Retinal pigment epithelial cell (primary cell): ENCODE measurements at regions not wholly inside any gene's neighbourhood (a gene's known extent, or its start where the extent isn't known, plus 50 kb on each side); places are given as distances from the start of the nearest gene placed in this dataset.

Experiments used
- DNase-seq: peaks from one replicate; pipeline ENCODE4 v3.0.0-alpha.2; 2010; ENCODE audit warnings: low read depth
- H3K4me3 ChIP-seq: 2 replicates; pipeline ENCODE4 v1.5.1; 2011; ENCODE audit warnings: mild to moderate bottlenecking, low read length, control low read depth, moderate library complexity
- TF ChIP-seq, protein P1 (sequence below): conservative IDR thresholded peaks from 2 replicates; pipeline ENCODE4 v1.5.1; 2011; ENCODE audit warnings: low read depth, low read length, control low read depth, inconsistent platforms

DNA sequence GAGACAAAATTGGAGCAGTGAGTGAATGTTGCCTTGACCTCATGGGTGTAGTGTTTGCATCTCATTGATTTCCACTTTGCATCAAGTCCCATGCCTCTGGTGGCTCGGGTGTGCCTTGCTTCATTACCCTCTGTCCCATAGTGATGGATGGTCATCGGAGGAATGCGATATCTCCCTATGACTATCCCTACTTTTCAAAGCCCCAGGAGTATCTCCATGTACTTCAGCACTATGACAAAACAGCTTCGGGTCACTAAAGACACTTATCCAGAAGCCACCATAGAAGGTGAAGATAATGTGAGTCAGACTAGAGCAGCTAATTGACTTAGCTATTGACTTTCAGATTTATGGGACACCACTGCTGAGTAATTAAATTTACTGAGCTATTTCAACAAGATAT, 355.1 kb upstream of the CCDC196 start:
- H3K4me3 ChIP-seq, result no peak overlapping the region
- TF ChIP-seq, protein P1, sequence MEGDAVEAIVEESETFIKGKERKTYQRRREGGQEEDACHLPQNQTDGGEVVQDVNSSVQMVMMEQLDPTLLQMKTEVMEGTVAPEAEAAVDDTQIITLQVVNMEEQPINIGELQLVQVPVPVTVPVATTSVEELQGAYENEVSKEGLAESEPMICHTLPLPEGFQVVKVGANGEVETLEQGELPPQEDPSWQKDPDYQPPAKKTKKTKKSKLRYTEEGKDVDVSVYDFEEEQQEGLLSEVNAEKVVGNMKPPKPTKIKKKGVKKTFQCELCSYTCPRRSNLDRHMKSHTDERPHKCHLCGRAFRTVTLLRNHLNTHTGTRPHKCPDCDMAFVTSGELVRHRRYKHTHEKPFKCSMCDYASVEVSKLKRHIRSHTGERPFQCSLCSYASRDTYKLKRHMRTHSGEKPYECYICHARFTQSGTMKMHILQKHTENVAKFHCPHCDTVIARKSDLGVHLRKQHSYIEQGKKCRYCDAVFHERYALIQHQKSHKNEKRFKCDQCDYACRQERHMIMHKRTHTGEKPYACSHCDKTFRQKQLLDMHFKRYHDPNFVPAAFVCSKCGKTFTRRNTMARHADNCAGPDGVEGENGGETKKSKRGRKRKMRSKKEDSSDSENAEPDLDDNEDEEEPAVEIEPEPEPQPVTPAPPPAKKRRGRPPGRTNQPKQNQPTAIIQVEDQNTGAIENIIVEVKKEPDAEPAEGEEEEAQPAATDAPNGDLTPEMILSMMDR, result no peak
- no peak for DNase-seq

- TF ChIP-seq, protein P1, result no peak
- H3K4me3 ChIP-seq, result no peak overlapping the region
- DNase-seq, result no peak
Observed at GRCh38 chr14:66133666-66134065, 352.5 kb upstream of the CCDC196 start.

GRCh38 chr14:66135831-66136230, 350.3 kb upstream of the CCDC196 start:
- TF ChIP-seq, protein P1, result no peak
- no peak overlapping the region for H3K4me3 ChIP-seq

GRCh38 chr14:66137081-66137480, 349.1 kb upstream of the CCDC196 start:
- no peak overlapping the region for H3K4me3 ChIP-seq
- TF ChIP-seq, protein P1, result no peak
- DNase-seq, result no peak

More at GRCh38 chr14:66135831-66136230, 350.3 kb upstream of the CCDC196 start:
- no peak for DNase-seq

DNA sequence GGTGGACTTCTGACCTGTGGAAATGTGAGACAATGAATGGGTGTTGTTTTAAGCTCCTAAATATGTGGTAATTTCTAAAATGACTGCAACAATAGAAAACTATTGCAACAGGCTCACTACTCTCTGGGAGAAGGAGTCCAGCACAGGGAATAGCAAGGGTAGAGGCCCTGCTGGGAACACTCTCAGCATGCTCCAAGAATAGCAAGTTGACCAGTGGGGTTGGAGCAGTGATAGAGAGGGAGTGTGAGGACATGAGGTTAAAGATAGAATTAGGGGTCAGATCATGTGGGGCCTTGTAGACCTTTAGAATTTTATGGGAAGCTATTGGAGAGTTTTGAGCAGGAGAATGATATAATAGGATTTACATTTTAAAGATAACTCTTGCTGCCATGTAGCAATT, 346.7 kb upstream of the CCDC196 start:
- TF ChIP-seq, protein P1, result no peak
- DNase-seq, result no peak
- no peak overlapping the region for H3K4me3 ChIP-seq

DNA sequence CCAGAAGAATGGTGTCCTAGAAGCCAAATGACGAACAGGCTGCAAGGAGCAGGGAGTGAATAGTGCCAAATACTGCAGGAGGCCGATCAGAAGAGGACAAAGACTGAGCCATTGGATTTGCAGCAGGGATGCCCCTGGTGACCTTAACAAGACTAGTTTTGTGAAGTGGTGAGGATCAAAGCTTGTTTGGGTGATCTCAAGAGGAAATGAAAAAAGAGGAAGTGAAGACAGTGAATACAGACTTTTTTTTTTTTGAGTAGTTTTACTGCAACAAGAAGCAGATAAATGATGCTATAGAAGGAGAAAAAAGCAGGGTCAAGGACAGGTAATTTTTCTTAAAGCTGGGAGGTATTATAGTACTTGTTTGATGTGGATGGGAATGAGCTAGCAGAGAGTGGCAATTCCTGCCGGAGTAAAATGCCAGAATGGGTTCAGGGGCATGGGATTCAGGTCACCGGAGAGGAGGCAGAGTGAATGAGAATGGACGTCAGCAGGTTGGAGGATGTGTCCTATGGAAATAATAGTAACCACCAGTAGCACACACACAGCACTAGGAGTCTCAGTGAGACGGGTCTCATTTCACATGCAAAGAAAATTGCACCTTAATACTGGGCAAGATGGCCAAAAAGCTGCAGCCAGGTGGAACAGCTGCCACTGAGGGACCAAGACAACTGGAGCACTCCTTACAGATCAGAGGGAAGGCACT, 345.8 kb upstream of the CCDC196 start:
- H3K4me3 ChIP-seq, result no peak overlapping the region
- no peak for DNase-seq
- TF ChIP-seq, protein P1, result no peak

DNA sequence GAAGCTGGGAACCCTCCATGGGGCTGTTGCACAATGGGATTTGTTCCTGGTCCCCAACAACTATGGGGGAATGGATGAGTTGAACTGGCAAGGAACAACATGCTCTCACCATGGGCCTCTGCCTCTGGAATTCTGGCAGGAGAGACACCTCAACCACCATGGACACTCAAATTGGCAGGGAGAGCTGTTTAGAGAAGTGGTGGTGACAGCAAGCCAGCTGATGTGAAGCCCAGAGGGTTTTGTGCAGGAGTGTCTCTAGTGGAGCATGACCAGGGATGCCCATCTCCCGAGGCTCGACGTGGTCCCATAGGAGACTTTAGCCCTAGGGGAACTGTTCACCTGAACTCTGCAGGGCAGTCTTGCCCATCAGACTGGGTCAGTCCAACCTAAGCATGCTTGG, 345.2 kb upstream of the CCDC196 start:
- H3K4me3 ChIP-seq, result no peak overlapping the region
- DNase-seq, result no peak
- TF ChIP-seq, protein P1, result no peak
